IPS DF 19.7 (cell line): ENCODE measurements at regions not wholly inside any gene's neighbourhood (a gene's known extent, or its start where the extent isn't known, plus 50 kb on each side); places are given as distances from the start of the nearest gene placed in this dataset.

ENCODE experiments used
- DNase-seq: peaks from one replicate; pipeline ENCODE4 v3.0.0-alpha.2; 2013; ENCODE audit warnings: low read depth, low spot score

DNA sequence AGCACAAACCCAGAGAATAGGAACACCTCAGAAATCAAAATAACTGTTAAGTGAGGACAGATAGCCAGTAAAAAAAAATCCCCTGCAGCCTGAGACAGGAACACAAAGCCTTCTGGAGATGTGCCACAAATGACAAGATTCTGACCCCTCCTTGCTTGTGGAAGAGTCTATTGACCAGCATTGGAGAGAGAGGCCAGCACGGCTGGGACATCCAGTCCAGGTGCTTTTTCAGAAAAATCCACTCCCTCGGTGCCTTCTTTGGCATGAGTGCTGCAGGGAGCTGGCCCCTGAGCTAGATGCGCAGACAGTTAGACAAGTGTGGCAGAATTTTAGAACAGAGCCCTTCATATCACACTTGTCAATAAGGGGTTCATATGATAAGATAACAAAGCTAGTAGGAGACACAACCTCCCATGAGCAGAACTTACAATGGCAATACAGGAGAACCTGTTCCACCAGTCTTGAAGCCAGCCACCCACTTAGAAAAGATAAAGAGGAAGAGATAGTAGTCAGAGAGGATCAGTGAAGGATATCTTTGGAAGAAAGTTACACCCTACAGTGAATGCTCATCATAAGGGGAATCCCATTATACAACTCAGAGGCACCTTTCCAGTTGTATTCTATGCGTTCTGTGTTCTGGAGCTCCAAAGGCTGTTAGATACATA, 298.4 kb downstream of the TLE1 start:
- no peak for DNase-seq

- no peak for DNase-seq
Observed at GRCh38 chr9:81389569-81389993, 299.8 kb downstream of the TLE1 start.

GRCh38 chr9:81388831-81389230, 300.5 kb downstream of the TLE1 start:
- no peak for DNase-seq

DNA sequence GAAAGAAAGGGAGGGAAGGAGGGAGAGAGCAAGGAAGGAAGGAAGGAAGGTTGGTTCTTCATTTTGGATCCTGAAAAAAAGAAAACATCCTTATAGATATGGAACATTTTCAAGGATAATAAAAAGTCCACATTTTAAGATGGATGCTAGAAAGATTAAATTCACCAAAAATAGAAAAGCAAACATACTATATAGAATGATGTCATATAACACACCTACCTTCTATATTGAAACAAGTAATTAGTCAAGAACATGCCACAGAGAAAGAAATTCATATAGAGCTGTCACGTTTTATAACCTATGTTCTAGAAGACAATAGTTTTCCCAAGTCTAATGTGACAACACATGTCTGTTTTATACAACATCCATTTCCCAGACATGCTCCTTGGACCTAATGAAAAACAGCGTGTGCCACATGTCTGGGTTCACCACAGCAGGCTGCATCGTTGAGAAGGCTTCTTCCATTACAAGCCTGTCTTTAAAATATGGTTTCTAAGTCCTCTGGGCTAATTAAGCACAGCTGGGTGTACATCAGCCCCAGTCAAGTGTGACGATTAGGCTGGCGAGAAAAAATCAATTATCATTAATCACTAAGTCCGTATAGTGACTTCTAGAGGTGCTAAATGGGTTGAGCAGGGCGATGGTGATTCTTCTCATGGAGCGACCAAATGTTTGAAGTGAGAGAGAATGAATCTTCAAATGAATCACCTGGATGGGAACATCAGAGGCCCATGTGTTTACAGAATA, 301.8 kb downstream of the TLE1 start:
- DNase-seq: no peak

DNA sequence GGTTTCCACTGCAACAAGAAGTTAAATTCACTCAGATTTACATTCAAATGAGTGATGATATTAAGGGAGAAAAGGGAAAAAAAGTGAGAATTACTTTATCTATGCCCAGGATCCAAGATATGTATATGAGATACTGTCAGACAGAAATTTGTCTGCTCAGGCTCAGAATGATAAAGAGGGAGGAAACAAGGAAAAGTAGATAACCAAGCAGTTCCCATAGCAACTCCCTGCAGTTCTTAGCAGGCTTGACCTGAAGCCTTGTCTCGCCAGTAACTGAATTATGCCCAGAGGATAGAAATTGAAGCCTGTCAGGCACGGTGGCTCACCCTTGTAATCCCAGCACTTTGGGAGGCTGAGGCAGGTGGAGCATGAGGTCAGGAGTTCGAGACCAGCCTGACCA, 304.4 kb downstream of the TLE1 start:
- DNase-seq: no peak

GRCh38 chr9:81382281-81382680, 307.1 kb downstream of the TLE1 start:
- no peak for DNase-seq

- no peak for DNase-seq
Observed at GRCh38 chr9:81381694-81382093, 307.7 kb downstream of the TLE1 start.

GRCh38 chr9:81380504-81381359, 308.6 kb downstream of the TLE1 start:
- no peak for DNase-seq

DNA sequence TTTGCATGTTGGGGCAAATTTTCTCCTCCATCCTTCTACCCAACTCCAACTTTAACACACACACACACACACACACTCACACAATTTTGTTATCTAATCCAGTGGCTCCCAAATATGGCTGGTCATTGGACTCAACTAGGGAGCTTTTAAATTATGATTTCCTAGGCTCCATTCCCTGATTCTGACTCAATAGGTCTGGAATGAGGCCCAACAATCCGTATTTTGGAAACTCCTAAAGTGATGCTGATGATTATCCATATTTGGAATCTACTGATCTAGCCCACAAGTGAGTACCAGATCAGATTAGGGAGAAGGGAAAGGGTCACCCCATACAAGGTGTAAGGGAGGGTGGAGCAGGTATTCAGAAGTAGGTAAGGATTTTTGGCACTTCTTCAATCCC, 309.7 kb downstream of the TLE1 start:
- DNase-seq: no peak

DNA sequence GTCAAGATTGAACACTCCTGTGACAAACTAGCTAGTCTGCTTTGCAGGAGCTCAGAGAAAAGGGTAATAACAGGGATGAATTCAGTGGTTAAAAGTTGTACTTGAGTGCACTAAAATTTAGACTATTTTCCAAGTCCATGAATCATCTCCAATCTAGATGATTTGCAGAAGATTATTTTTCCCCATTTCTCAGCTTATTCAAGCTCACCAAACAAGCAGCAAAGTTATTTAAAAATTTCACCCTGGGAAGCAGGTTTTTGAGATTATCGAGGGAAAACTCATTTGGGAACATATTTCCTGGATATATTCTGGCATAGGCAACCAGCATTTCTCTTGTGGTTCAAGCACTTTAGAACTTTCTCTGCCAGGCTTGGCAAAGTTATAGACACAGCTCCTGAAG, 311.4 kb downstream of the TLE1 start:
- no peak for DNase-seq

- no peak for DNase-seq
Observed at GRCh38 chr9:81377320-81377719, 312.0 kb downstream of the TLE1 start.

GRCh38 chr9:81375187-81376100, 313.9 kb downstream of the TLE1 start:
- no peak for DNase-seq

DNA sequence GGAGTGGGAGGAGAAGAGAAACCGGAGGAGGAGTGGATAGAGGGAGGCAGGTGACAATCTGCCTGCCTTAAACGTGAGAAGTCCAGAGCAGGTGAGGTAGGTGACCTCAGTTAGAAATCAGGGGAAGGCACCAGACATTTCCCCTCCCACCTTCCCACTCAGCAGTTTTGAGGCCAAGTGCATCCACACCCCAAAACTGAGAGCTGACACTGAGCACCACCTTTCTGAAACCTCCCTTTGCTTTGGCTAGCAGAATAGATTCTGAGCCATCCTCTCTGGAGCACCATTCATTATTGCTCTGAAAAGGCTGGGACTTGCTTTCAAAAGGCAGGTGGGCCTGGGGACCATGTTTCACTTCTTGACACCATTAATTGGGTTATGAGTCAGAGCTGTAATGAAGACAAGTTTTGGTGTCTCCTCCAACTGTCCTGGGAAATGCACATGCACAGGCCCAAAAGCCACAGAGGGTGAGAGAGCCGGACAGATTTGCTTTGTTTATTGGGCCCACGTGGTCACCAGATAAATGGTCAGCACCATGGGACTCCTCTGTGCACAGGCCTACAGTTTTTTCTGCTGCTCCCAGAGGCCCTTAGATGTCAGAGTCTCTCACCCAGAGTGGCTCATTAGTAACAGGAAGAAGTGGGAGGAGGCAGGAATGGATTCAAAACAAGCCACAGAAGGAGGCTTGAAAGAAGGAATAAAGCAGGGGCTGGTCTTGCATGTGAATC, 314.7 kb downstream of the TLE1 start:
- DNase-seq: no peak

GRCh38 chr9:81373294-81373693, 316.1 kb downstream of the TLE1 start:
- DNase-seq: no peak

DNA sequence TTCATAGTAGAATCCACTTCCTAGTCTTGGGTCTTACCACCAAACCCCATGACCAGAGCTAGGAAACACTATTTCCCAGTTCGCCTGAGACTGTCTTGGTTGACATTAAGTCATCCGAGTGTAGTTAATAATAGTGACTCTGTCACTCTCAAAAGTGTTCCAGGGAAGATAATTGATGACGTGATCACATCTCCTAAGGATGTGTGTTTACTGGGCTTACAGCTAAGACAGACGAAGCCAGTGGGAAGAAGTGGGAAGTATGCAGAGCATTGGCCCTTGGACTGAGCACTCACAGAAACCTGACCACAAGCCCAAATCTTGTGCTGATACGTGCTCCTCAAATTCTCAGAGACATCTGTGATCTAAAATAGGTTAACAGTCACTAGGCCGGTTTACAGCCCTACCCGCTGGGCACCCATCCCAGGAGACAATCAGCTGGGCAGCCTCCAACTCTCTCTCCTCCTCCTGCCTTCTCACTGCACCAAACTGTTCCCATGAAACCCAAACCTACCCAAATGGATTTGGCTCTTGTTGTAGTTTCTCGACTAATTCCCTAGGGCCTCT, 316.6 kb downstream of the TLE1 start:
- DNase-seq: no peak

GRCh38 chr9:81371824-81372223, 317.5 kb downstream of the TLE1 start:
- DNase-seq: no peak

GRCh38 chr9:81370650-81371049, 318.7 kb downstream of the TLE1 start:
- DNase-seq: no peak

- no peak for DNase-seq
Observed at GRCh38 chr9:81370096-81370495, 319.3 kb downstream of the TLE1 start.

DNA sequence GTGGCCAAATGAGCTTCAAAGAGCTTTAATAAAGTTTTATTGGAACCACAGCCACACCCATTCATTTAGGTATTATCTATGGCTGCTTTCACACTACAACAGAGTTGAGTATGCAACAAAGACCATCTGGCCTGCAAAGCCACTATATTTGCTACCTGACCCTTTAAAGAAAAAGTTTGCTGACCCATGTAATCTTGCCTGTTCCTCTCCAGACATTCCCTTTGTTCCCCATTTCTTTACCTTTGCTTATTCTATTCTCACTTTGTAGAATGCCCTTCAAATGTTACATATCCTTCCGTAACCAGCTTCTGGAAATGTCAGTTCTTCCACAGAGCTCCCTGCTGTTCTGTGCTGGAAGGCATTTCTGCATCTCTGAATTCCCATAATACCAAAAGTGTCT, 320.2 kb downstream of the TLE1 start:
- no peak for DNase-seq

DNA sequence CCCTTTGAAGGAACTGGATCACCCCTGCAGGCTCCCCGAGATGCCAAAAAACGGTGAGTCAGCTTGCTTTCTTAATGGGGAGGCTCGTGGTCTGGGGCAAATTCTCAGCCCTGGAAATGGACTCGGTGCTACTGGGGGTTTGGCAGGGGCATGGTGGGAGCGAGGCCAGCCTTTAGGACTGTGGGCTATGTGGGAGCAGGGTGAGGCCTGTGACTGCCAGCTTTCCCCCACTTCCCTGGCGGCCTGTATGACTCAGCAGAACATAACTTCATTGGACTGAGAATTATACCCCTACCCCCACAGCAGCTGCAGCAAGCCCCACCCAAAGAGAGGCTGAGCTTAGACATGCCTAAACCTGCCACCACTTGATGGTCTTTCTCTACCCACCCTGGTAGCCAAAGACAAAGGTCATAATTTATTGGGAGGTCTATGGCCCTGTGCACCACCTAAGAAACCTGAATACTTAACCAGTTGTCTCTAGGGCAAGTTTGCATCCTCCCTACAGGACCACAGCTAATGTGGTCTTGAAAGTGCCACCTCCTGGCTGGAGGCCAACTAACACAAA, 325.3 kb downstream of the TLE1 start:
- DNase-seq: no peak
